ENCODE measurements at regions not wholly inside any gene's neighbourhood (a gene's known extent, or its start where the extent isn't known, plus 50 kb on each side); places are given as distances from the start of the nearest gene placed in this dataset.

DNA sequence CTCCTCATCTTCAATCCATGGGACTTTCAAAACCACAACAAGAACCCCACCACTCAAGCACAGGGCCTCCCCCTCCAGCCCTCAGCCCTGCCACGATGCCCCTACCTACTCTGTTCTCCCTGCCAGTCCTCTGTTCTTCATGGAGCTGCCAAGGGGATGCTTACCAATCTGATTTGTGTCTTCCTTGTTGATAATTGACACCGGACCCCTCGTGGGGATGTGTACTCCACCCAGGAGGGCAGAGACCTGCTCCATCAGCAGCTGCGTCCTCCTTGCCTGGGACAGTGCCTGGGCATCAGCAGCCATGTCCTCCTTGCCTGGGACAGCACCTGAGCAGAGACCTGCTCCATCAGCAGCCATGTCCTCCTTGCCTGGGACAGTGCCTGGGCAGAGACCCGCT is 1489.2 kb downstream of the TBC1D22A start (continued):
- TF ChIP-seq ZNF598 (CRISPR knock-in tag; IDR thresholded peaks at IDR 0.05; ENCODE audit: borderline replicate concordance): no peak

DNA sequence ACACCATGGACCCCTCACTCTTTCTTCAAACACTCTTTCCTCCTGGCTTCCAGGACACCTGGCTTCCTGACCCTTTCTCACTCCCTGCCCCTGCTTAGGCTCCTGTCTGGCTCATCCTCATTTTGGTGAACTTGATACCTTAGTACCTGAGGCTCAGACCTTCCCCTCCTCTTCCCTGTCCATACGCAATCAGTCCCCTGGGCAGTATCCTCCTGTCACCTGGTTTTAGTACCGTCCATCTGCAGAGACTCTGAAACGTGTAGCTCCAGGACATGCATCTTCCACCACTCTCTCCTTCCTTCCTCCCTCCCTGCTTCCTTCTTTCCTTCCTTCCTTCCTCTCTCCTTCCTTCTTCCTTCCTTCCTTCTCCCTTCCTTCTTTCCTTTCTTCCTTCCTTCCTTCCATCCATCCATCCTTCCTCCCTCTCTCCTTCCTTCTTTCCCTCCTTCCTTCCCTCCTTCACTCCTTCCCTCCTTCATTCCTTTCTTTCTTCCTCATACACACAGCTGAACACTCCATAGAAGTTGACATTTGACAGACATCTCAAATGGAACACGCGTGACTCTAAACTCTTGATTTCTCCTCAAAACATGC is 1488.6 kb downstream of the TBC1D22A start:
- H3K79me2 ChIP-seq (ENCODE audit: insufficient read depth, low read length): no peaks in the 10 kb centered on the region
- no peak for TF ChIP-seq ZMAT3 (CRISPR knock-in tag; conservative IDR thresholded peaks at IDR 0.05)
- 0 out of 2 replicates have a peak, but pooled peaks have one; percentile 82 for TF ChIP-seq NONO (IDR thresholded peaks at IDR 0.05)
- no peak for TF ChIP-seq NONO (CRISPR knock-in tag; conservative IDR thresholded peaks at IDR 0.05)
- in situ Hi-C loops (cut with HindIII; ENCODE audit: extremely low pct_ligation_motif_present, low pct_unique_long_range_greater_than_20kb): no loop called here
- H3K27me3 ChIP-seq (ENCODE audit: control insufficient read depth in 1 of 2, insufficient read depth in 2 of 2, low read length in 2 of 2): peaks cover 7 to 38% of the 10 kb centered on the region in 2 experiments; a peak in 4 of 5 replicates
- DNase-seq (ENCODE audit: low spot score) (no peak), FAIRE-seq (no peak), ATAC-seq (no peak)
- intact Hi-C loops (cut with micrococcal nuclease; ENCODE audit: unreplicated experiment): no loop called here
- no TSS peak for BruUV-seq (replicated peaks)
- no peak overlapping the region for H3K9ac ChIP-seq (ENCODE audit: insufficient read depth, low read depth, low read length)
- ChIA-PET CTCF (ENCODE audit: low intra/inter-chr PET ratio, low total read pairs) (no interaction called here), POLR2A (no interaction called here)
- WGBS (ENCODE audit: low lambda C conversion rate): 51% methylated on average over 5 of the region's 5 CpGs
- H2AFZ ChIP-seq (ENCODE audit: low read length): no peak overlapping the region
- no peak overlapping the region for H3K27ac ChIP-seq (ENCODE audit: extremely low read length, insufficient read depth, low read length)
- no peak overlapping the region for H3K4me2 ChIP-seq (ENCODE audit: low read depth, low read length)
- no peaks in the 10 kb centered on the region for H3K4me1 ChIP-seq (ENCODE audit: insufficient read depth, low read length)
- H3K4me3 ChIP-seq (replicated peaks in 1 of 3; ENCODE audit: insufficient read depth in 1 of 3, low read depth in 2 of 3, low read length in 3 of 3): no peak overlapping the region
- no peaks in the 10 kb centered on the region for H3K9me3 ChIP-seq (ENCODE audit: low read length)
- no peaks in the 10 kb centered on the region for H3K36me3 ChIP-seq (replicated peaks in 1 of 2; ENCODE audit: control insufficient read depth in 1 of 2, insufficient read depth in 2 of 2, low read length in 2 of 2)
- no peaks in the 10 kb centered on the region for H4K20me1 ChIP-seq (ENCODE audit: insufficient read depth, low read length)

DNA sequence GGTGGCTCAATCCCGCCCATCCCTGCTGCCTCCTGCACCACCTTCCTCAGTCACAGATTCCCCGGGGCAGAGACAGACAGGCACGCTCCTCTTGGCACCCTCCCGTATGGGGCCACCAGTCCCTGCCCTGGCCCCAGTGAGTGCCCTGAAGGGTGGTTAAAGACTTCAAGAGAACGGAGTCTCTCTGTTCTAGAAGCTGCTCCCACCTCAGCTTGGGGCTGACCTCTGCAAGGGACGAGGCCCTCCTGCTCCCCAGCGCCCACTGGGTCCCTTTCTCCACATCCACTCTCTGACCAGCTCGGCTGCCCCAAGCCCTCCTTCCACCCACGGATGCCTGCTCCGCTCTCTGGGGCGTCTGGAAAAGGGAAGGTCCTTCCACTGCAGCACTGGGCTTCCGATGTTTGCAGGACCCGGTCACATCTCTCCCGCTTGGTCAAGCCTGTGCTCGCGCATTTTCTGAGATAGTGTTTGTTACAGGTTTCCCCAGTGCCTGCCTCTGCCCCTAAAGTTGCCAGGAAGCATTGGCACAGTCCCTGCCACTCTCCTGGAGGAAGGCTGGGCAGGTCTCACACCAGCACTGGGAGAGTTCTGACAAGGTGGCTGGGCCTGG is 1487.9 kb downstream of the TBC1D22A start:
- in situ Hi-C loops (cut with HindIII; ENCODE audit: extremely low pct_ligation_motif_present, low pct_unique_long_range_greater_than_20kb): no loop called here
- DNase-seq (ENCODE audit: low spot score) (no peak), ATAC-seq (no peak), FAIRE-seq (no peak)
- intact Hi-C loops (cut with micrococcal nuclease; ENCODE audit: unreplicated experiment): no loop called here
- H3K27ac ChIP-seq (ENCODE audit: extremely low read length, insufficient read depth, low read length): no peak overlapping the region
- BruUV-seq (replicated peaks): no TSS peak
- TF ChIP-seq ZNF530 (CRISPR knock-in tag; IDR thresholded peaks at IDR 0.05; ENCODE audit: low read depth) (no peak), E2F5 (CRISPR knock-in tag; conservative IDR thresholded peaks at IDR 0.05) (no peak), NFYC (CRISPR knock-in tag; IDR thresholded peaks at IDR 0.05) (no peak), IRX3 (CRISPR knock-in tag; IDR thresholded peaks at IDR 0.05; ENCODE audit: borderline replicate concordance, low read depth) (no peak)
- TF ChIP-seq, protein P1, sequence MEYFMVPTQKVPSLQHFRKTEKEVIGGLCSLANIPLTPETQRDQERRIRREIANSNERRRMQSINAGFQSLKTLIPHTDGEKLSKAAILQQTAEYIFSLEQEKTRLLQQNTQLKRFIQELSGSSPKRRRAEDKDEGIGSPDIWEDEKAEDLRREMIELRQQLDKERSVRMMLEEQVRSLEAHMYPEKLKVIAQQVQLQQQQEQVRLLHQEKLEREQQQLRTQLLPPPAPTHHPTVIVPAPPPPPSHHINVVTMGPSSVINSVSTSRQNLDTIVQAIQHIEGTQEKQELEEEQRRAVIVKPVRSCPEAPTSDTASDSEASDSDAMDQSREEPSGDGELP (IDR thresholded peaks at IDR 0.05; ENCODE audit: borderline replicate concordance, low read depth): no peak
- CTCF ChIA-PET (ENCODE audit: low intra/inter-chr PET ratio, low total read pairs): no interaction called here
- H3K4me2 ChIP-seq (ENCODE audit: low read depth, low read length): no peak overlapping the region
- H2AFZ ChIP-seq (ENCODE audit: low read length): no peak overlapping the region
- peaks cover 7 to 34% of the 10 kb centered on the region in 2 experiments; a peak in 4 of 5 replicates for H3K27me3 ChIP-seq (ENCODE audit: control insufficient read depth in 1 of 2, insufficient read depth in 2 of 2, low read length in 2 of 2)
- no peaks in the 10 kb centered on the region for H4K20me1 ChIP-seq (ENCODE audit: insufficient read depth, low read length)
- 7% methylated on average over 3 of the region's 16 CpGs for WGBS (ENCODE audit: low lambda C conversion rate)
- H3K4me3 ChIP-seq (replicated peaks in 1 of 3; ENCODE audit: insufficient read depth in 1 of 3, low read depth in 2 of 3, low read length in 3 of 3): no peak overlapping the region
- no peaks in the 10 kb centered on the region for H3K4me1 ChIP-seq (ENCODE audit: insufficient read depth, low read length)
- H3K9me3 ChIP-seq (ENCODE audit: low read length): no peaks in the 10 kb centered on the region
- no peak overlapping the region for H3K9ac ChIP-seq (ENCODE audit: insufficient read depth, low read depth, low read length)
- POLR2A ChIA-PET: no interaction called here
- no peaks in the 10 kb centered on the region for H3K36me3 ChIP-seq (replicated peaks in 1 of 2; ENCODE audit: control insufficient read depth in 1 of 2, insufficient read depth in 2 of 2, low read length in 2 of 2)
- no peaks in the 10 kb centered on the region for H3K79me2 ChIP-seq (ENCODE audit: insufficient read depth, low read length)

Measured in HepG2 (cell line).